ENCODE measurements at regions not wholly inside any gene's neighbourhood (a gene's known extent, or its start where the extent isn't known, plus 50 kb on each side); places are given as distances from the start of the nearest gene placed in this dataset.
"Not testable (repeated sequence)": the region's sequence is repeated elsewhere in the genome, so short reads cannot be mapped to it uniquely, and the experiment has no call there.

GRCh38 chr13:71382285-71382684 is 484.7 kb downstream of the DACH1 start:
- DNase-seq (ENCODE audit: low read depth, low spot score), result no peak

GRCh38 chr13:71380191-71380590 is 486.8 kb downstream of the DACH1 start:
- no peak for DNase-seq (ENCODE audit: low read depth, low spot score)

GRCh38 chr13:71378961-71379905 is 487.8 kb downstream of the DACH1 start:
- DNase-seq (ENCODE audit: low read depth, low spot score), result no peak

GRCh38 chr13:71374471-71375049 is 492.4 kb downstream of the DACH1 start:
- no peak for DNase-seq (ENCODE audit: low read depth, low spot score)

- no peak for DNase-seq (ENCODE audit: low read depth, low spot score)
These were observed 498.7 kb downstream of the DACH1 start for GRCh38 chr13:71368336-71368735.

GRCh38 chr13:71360041-71360440 is 507.0 kb downstream of the DACH1 start:
- DNase-seq (ENCODE audit: low read depth, low spot score), result no peak

- DNase-seq (ENCODE audit: low read depth, low spot score), result no peak
These were observed 507.4 kb downstream of the DACH1 start for GRCh38 chr13:71359641-71360040.

- no peak for DNase-seq (ENCODE audit: low read depth, low spot score)
These were observed 508.8 kb downstream of the DACH1 start for GRCh38 chr13:71358218-71358617.

GRCh38 chr13:71355010-71355409 is 512.0 kb downstream of the DACH1 start:
- DNase-seq (ENCODE audit: low read depth, low spot score), result no peak

GRCh38 chr13:71350886-71351285 is 516.1 kb downstream of the DACH1 start:
- DNase-seq (ENCODE audit: low read depth, low spot score), result no peak

- DNase-seq (ENCODE audit: low read depth, low spot score), result not testable (repeated sequence)
These were observed 521.1 kb downstream of the DACH1 start for GRCh38 chr13:71345856-71346255.

GRCh38 chr13:71339736-71340135 is 527.3 kb downstream of the DACH1 start:
- no peak for DNase-seq (ENCODE audit: low read depth, low spot score)

GRCh38 chr13:71339005-71339404 is 528.0 kb downstream of the DACH1 start:
- DNase-seq (ENCODE audit: low read depth, low spot score), result no peak

GRCh38 chr13:71338070-71338469 is 528.9 kb downstream of the DACH1 start:
- DNase-seq (ENCODE audit: low read depth, low spot score), result no peak

- no peak for DNase-seq (ENCODE audit: low read depth, low spot score)
These were observed 539.7 kb downstream of the DACH1 start for GRCh38 chr13:71327266-71327665.

- DNase-seq (ENCODE audit: low read depth, low spot score), result no peak
These were observed 541.4 kb downstream of the DACH1 start for GRCh38 chr13:71325556-71325955.

GRCh38 chr13:71323266-71323665 is 543.7 kb downstream of the DACH1 start:
- DNase-seq (ENCODE audit: low read depth, low spot score), result no peak

- DNase-seq (ENCODE audit: low read depth, low spot score), result no peak
These were observed 546.6 kb downstream of the DACH1 start for GRCh38 chr13:71320452-71320851.

GRCh38 chr13:71316792-71317363 is 550.1 kb downstream of the DACH1 start:
- DNase-seq (ENCODE audit: low read depth, low spot score), result no peak

GRCh38 chr13:71312923-71313322 is 554.1 kb downstream of the DACH1 start:
- DNase-seq (ENCODE audit: low read depth, low spot score), result no peak

- no peak for DNase-seq (ENCODE audit: low read depth, low spot score)
These were observed 557.1 kb downstream of the DACH1 start for GRCh38 chr13:71309905-71310304.

- DNase-seq (ENCODE audit: low read depth, low spot score), result no peak
These were observed 560.2 kb downstream of the DACH1 start for GRCh38 chr13:71306821-71307220.

- no peak for DNase-seq (ENCODE audit: low read depth, low spot score)
These were observed 562.1 kb downstream of the DACH1 start for GRCh38 chr13:71304861-71305260.
